ENCODE measurements at regions not wholly inside any gene's neighbourhood (a gene's known extent, or its start where the extent isn't known, plus 50 kb on each side); places are given as distances from the start of the nearest gene placed in this dataset.

- CTCF ChIA-PET, result no interaction called here
- POLR2A ChIA-PET (ENCODE audit: unreplicated experiment), result no interaction called here
- Histone ChIP-seq H3K79me2 (ENCODE audit: low read length) (no peaks in the 10 kb centered on the region), H3K4me2 (ENCODE audit: low read length) (no peak overlapping the region), H2AFZ (ENCODE audit: low read length) (no peak overlapping the region), H3K9me3 (ENCODE audit: low read length) (no peaks in the 10 kb centered on the region), H3K27me3 (ENCODE audit: low read length) (no peaks in the 10 kb centered on the region), H3K9me2 (replicated peaks; ENCODE audit: low read length) (no peaks in the 10 kb centered on the region), H3F3A (ENCODE audit: low read length, unreplicated experiment) (no peaks in the 10 kb centered on the region), H3K36me3 (ENCODE audit: low read depth, low read length) (no peaks in the 10 kb centered on the region), H3K4me1 (ENCODE audit: insufficient read depth, low read length) (no peaks in the 10 kb centered on the region), H3K9ac (ENCODE audit: low read length) (no peak overlapping the region), H3K4me3 (ENCODE audit: low read length) (no peak overlapping the region), H3K27ac (ENCODE audit: low read length) (no peak overlapping the region), H4K20me1 (ENCODE audit: low read length) (no peaks in the 10 kb centered on the region)
- intact Hi-C loops (cut with micrococcal nuclease), result no loop called here
- no TSS peak for BruUV-seq (replicated peaks)
- DNase-seq (no peak), ATAC-seq (no peak)
- TF ChIP-seq EZH2 (IDR thresholded peaks at IDR 0.05; ENCODE audit: low read length, unreplicated experiment), result no peak
- TF ChIP-seq, protein P1, sequence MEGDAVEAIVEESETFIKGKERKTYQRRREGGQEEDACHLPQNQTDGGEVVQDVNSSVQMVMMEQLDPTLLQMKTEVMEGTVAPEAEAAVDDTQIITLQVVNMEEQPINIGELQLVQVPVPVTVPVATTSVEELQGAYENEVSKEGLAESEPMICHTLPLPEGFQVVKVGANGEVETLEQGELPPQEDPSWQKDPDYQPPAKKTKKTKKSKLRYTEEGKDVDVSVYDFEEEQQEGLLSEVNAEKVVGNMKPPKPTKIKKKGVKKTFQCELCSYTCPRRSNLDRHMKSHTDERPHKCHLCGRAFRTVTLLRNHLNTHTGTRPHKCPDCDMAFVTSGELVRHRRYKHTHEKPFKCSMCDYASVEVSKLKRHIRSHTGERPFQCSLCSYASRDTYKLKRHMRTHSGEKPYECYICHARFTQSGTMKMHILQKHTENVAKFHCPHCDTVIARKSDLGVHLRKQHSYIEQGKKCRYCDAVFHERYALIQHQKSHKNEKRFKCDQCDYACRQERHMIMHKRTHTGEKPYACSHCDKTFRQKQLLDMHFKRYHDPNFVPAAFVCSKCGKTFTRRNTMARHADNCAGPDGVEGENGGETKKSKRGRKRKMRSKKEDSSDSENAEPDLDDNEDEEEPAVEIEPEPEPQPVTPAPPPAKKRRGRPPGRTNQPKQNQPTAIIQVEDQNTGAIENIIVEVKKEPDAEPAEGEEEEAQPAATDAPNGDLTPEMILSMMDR (conservative IDR thresholded peaks at IDR 0.05; ENCODE audit: low read depth, low read length), result no peak
- no peak for TF ChIP-seq EZH2phosphoT487 (IDR thresholded peaks at IDR 0.05; ENCODE audit: borderline replicate concordance, low read length)
These were observed 185.8 kb upstream of the ACVR2A start for GRCh38 chr2:147659051-147659450.

DNA sequence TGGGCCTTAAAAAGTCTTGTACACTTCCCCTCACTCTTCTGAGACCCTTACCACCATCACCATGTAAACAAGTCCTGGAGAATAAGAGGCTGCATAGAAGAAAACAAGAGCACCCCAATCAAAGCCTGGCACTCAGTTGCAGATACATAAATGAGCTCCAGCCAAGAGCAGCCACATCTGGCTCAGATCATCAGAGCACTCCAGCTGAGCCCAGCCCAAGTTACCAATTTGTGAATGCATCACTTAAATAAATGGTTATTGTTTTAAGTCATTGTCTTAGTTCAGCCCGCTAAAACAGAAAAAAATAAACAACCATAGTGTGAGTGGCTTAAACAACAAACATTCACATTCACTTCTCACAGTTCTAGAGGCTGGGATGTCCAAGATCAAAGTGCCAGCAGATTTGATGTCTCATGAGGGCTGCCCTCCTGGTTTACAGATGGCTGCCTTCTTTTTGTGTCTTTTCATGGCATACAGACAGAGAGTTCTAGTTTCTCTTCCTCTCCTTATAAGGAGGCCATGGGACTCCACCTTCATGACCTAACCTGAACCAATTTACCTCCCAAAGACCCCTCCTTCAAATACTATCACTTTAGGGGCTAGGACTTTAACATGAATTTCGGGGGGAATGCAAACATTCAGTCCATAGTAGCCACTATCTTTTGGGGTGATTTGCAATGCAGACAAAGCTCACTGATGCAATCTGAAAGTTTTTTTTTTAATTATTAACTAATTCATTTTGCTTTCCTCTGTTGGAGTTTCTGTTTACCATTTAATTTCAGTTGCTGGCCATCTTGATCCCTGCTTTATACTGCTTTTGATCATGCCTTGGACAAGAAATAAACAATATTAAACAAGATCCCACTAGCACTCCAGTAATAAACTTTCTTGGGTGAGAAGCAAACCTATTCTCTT is 187.5 kb upstream of the ACVR2A start:
- Histone ChIP-seq H3K79me2 (ENCODE audit: low read length) (no peaks in the 10 kb centered on the region), H3K27ac (ENCODE audit: low read length) (no peak overlapping the region), H3K4me1 (ENCODE audit: insufficient read depth, low read length) (no peaks in the 10 kb centered on the region), H3K4me3 (ENCODE audit: low read length) (no peak overlapping the region), H3K9me3 (ENCODE audit: low read length) (no peaks in the 10 kb centered on the region), H3K4me2 (ENCODE audit: low read length) (no peak overlapping the region), H2AFZ (ENCODE audit: low read length) (no peak overlapping the region), H4K20me1 (ENCODE audit: low read length) (no peaks in the 10 kb centered on the region), H3K9me2 (replicated peaks; ENCODE audit: low read length) (no peaks in the 10 kb centered on the region), H3K27me3 (ENCODE audit: low read length) (no peaks in the 10 kb centered on the region), H3F3A (ENCODE audit: low read length, unreplicated experiment) (no peaks in the 10 kb centered on the region), H3K9ac (ENCODE audit: low read length) (no peak overlapping the region), H3K36me3 (ENCODE audit: low read depth, low read length) (no peaks in the 10 kb centered on the region)
- POLR2A ChIA-PET (ENCODE audit: unreplicated experiment), result no interaction called here
- intact Hi-C loops (cut with micrococcal nuclease), result no loop called here
- TF ChIP-seq EZH2phosphoT487 (IDR thresholded peaks at IDR 0.05; ENCODE audit: borderline replicate concordance, low read length) (no peak), EZH2 (IDR thresholded peaks at IDR 0.05; ENCODE audit: low read length, unreplicated experiment) (no peak)
- TF ChIP-seq, protein P1 (conservative IDR thresholded peaks at IDR 0.05; ENCODE audit: low read depth, low read length), result no peak
- no peak for ATAC-seq
- DNase-seq, result no peak
- no TSS peak for BruUV-seq (replicated peaks)
- CTCF ChIA-PET, result no interaction called here

- Histone ChIP-seq H3K27ac (ENCODE audit: low read length) (no peak overlapping the region), H3K79me2 (ENCODE audit: low read length) (no peaks in the 10 kb centered on the region), H3K9me3 (ENCODE audit: low read length) (no peaks in the 10 kb centered on the region), H3K36me3 (ENCODE audit: low read depth, low read length) (no peaks in the 10 kb centered on the region), H3K9ac (ENCODE audit: low read length) (no peak overlapping the region), H2AFZ (ENCODE audit: low read length) (0 out of 2 replicates have a peak overlapping the region, but pooled peaks have one; percentile 21), H3F3A (ENCODE audit: low read length, unreplicated experiment) (no peaks in the 10 kb centered on the region), H3K4me1 (ENCODE audit: insufficient read depth, low read length) (peaks cover 31% of the 10 kb centered on the region), H3K4me2 (ENCODE audit: low read length) (peak overlapping the region; percentile 10; the same call in 1 of the 2 replicates), H3K9me2 (replicated peaks; ENCODE audit: low read length) (no peaks in the 10 kb centered on the region), H3K27me3 (ENCODE audit: low read length) (no peaks in the 10 kb centered on the region), H4K20me1 (ENCODE audit: low read length) (no peaks in the 10 kb centered on the region), H3K4me3 (ENCODE audit: low read length) (no peak overlapping the region)
- ChIA-PET POLR2A (ENCODE audit: unreplicated experiment) (interaction anchor here (0.7 kb wide), 1 partner anchor 732 kb away, joined by 3 read pairs; no protein-coding TSS in a partner anchor), CTCF (no interaction called here)
- BruUV-seq (replicated peaks), result no TSS peak
- intact Hi-C loops (cut with micrococcal nuclease), result loop anchor here (10.0 kb wide), 1 partner anchor 195 kb away; the partner anchor contains the start of gene ACVR2A
- ATAC-seq (no peak), DNase-seq (peak; percentile 40)
- TF ChIP-seq EZH2 (IDR thresholded peaks at IDR 0.05; ENCODE audit: low read length, unreplicated experiment) (no peak), EZH2phosphoT487 (IDR thresholded peaks at IDR 0.05; ENCODE audit: borderline replicate concordance, low read length) (no peak)
- TF ChIP-seq, protein P1 (conservative IDR thresholded peaks at IDR 0.05; ENCODE audit: low read depth, low read length), result no peak
These were observed 194.8 kb upstream of the ACVR2A start for GRCh38 chr2:147649998-147650397.

Measured in PC-3 (cell line).